MM.1S (cell line): ENCODE measurements at regions not wholly inside any gene's neighbourhood (a gene's known extent, or its start where the extent isn't known, plus 50 kb on each side); places are given as distances from the start of the nearest gene placed in this dataset.

Experiments used
- EZH2 ChIP-seq: fragments of 300-600 bp; sonication (generic); optimal IDR thresholded peaks from 2 replicates; pipeline ENCODE3; 2017; ENCODE audit warnings: low read depth, mild to moderate bottlenecking, antibody characterized with exemption, low read length, mixed read lengths
- TF ChIP-seq, protein P1 (sequence below): fragments of 300-600 bp; sonication (generic); IDR thresholded peaks from 2 replicates; pipeline ENCODE4 v1.5.1; 2016; ENCODE audit warnings: antibody characterized with exemption, low read length, mixed read lengths

DNA sequence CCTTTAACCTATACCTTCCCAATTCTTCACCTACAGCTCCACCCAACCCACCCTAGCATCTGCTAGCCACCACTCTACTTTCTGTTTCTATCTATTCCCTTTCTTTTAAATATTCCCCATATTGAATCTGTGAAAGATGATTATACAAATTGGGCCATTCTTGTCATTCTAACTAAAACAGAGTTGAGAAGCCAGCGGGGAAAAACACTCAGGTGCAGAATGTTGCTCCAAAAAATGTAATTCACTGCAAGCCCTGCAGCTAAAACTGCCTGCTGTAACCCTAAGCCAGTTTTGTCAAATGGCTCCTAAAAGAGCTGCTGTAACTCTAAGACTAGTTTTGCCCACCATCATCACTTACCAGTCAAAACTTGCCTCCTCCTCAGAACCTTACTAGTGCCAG lies 1468.6 kb upstream of the MIR17HG start:
- no peak for TF ChIP-seq EZH2
- TF ChIP-seq, protein P1, sequence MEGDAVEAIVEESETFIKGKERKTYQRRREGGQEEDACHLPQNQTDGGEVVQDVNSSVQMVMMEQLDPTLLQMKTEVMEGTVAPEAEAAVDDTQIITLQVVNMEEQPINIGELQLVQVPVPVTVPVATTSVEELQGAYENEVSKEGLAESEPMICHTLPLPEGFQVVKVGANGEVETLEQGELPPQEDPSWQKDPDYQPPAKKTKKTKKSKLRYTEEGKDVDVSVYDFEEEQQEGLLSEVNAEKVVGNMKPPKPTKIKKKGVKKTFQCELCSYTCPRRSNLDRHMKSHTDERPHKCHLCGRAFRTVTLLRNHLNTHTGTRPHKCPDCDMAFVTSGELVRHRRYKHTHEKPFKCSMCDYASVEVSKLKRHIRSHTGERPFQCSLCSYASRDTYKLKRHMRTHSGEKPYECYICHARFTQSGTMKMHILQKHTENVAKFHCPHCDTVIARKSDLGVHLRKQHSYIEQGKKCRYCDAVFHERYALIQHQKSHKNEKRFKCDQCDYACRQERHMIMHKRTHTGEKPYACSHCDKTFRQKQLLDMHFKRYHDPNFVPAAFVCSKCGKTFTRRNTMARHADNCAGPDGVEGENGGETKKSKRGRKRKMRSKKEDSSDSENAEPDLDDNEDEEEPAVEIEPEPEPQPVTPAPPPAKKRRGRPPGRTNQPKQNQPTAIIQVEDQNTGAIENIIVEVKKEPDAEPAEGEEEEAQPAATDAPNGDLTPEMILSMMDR = no peak
